ENCODE measurements at regions not wholly inside any gene's neighbourhood (a gene's known extent, or its start where the extent isn't known, plus 50 kb on each side); places are given as distances from the start of the nearest gene placed in this dataset.
"Not testable (repeated sequence)": the region's sequence is repeated elsewhere in the genome, so short reads cannot be mapped to it uniquely, and the experiment has no call there.

- no peaks in the 10 kb centered on the region for H3K9me3 ChIP-seq (ENCODE audit: low read depth)
- H3K27ac ChIP-seq: no peak overlapping the region
- H3K4me1 ChIP-seq (ENCODE audit: low read depth): no peaks in the 10 kb centered on the region
- DNase-seq (ENCODE audit: low read depth in 1 of 2, low spot score in 1 of 2): no peak
- H3K4me3 ChIP-seq: no peak overlapping the region
- TF ChIP-seq CTCF (IDR thresholded peaks at IDR 0.05; ENCODE audit: low read depth, low read length): no peak
- H3K27me3 ChIP-seq: no peaks in the 10 kb centered on the region
- no peaks in the 10 kb centered on the region for H3K36me3 ChIP-seq
These were observed 1370.8 kb downstream of the GRIK2 start for GRCh38 chr6:102764317-102764716.

- Histone ChIP-seq H3K27ac (no peak overlapping the region), H3K36me3 (no peaks in the 10 kb centered on the region), H3K4me1 (ENCODE audit: low read depth) (no peaks in the 10 kb centered on the region), H3K4me3 (no peak overlapping the region), H3K9me3 (ENCODE audit: low read depth) (no peaks in the 10 kb centered on the region), H3K27me3 (no peaks in the 10 kb centered on the region)
- DNase-seq (ENCODE audit: low read depth in 1 of 2, low spot score in 1 of 2): no peak
- no peak for TF ChIP-seq CTCF (IDR thresholded peaks at IDR 0.05; ENCODE audit: low read depth, low read length)
These were observed 1370.4 kb downstream of the GRIK2 start for GRCh38 chr6:102763891-102764290.

DNA sequence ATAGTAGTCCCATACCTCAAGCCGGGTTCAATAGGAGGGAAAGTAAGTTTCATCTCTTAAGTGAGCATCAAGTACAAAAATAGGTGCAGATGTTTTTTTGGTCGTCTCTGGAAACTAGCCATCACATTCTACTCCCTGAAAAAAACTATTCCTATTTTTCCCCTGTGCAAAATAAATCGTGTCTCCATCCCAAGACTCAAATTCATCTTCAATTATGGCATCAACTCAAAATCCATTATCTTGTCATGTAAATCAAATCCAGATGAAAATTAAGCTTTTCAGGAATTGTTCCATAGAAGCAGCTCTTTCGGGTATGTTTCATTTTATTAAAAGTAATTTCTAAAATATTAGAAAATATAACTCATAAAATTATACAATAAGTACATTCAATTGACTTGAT is 1368.4 kb downstream of the GRIK2 start:
- H3K4me1 ChIP-seq (ENCODE audit: low read depth): no peaks in the 10 kb centered on the region
- H3K9me3 ChIP-seq (ENCODE audit: low read depth): no peaks in the 10 kb centered on the region
- no peaks in the 10 kb centered on the region for H3K27me3 ChIP-seq
- no peak for TF ChIP-seq CTCF (IDR thresholded peaks at IDR 0.05; ENCODE audit: low read depth, low read length)
- H3K27ac ChIP-seq: no peak overlapping the region
- H3K4me3 ChIP-seq: no peak overlapping the region
- DNase-seq (ENCODE audit: low read depth in 1 of 2, low spot score in 1 of 2): no peak
- H3K36me3 ChIP-seq: no peaks in the 10 kb centered on the region

- H3K27ac ChIP-seq: no peak overlapping the region
- no peak for TF ChIP-seq CTCF (IDR thresholded peaks at IDR 0.05; ENCODE audit: low read depth, low read length)
- no peak overlapping the region for H3K4me3 ChIP-seq
- DNase-seq (ENCODE audit: low read depth in 1 of 2, low spot score in 1 of 2): no peak
- H3K9me3 ChIP-seq (ENCODE audit: low read depth): no peaks in the 10 kb centered on the region
- no peaks in the 10 kb centered on the region for H3K4me1 ChIP-seq (ENCODE audit: low read depth)
- no peaks in the 10 kb centered on the region for H3K27me3 ChIP-seq
- H3K36me3 ChIP-seq: no peaks in the 10 kb centered on the region
These were observed 1365.9 kb downstream of the GRIK2 start for GRCh38 chr6:102759415-102759814.

GRCh38 chr6:102758536-102758935 is 1365.0 kb downstream of the GRIK2 start:
- H3K27ac ChIP-seq; H3K27me3 ChIP-seq; H3K9me3 ChIP-seq (ENCODE audit: low read depth); DNase-seq (ENCODE audit: low read depth in 1 of 2, low spot score in 1 of 2); H3K4me3 ChIP-seq; H3K4me1 ChIP-seq (ENCODE audit: low read depth); H3K36me3 ChIP-seq: not testable (repeated sequence)

DNA sequence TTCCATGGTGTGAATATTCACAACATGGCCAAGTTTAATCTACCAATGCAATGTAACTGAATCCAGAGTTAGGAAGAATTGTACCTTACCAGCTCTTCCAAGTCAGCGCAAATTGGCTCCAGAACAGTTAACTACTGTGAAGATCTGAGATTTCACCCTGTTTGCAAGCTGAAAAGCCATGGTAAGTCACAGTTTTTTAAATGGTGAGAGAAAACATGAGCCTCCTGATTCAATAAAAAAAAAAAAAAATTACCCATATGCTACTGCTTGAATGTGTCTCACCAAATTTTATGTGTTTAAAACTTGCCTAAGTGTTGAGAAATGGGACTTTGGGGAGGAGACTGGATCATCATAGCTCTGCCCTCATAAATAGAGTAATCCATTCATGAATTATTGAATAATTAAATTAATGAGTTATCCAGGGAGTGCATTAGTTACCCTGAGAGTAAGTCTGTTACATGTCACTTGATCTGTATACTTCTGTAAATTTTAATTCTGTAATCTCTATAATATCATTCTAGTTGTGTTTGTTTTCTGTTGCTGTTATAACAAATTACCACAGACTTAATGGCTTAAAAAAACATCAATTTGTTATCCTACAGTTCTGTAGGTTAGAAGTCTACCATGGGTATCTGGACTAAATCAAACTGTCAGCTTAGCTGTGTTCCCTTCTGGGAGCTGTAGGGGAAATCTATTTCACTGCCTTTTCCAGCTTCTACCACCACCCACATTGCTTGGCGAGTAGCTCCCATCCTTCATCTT is 1355.9 kb downstream of the GRIK2 start:
- peak in 1 of 2 donors; percentile 67 for DNase-seq (ENCODE audit: low read depth in 1 of 2, low spot score in 1 of 2)
- no peak overlapping the region for H3K4me3 ChIP-seq
- TF ChIP-seq CTCF (IDR thresholded peaks at IDR 0.05; ENCODE audit: low read depth, low read length): no peak
- no peaks in the 10 kb centered on the region for H3K36me3 ChIP-seq
- no peak overlapping the region for H3K27ac ChIP-seq
- no peaks in the 10 kb centered on the region for H3K27me3 ChIP-seq
- no peaks in the 10 kb centered on the region for H3K4me1 ChIP-seq (ENCODE audit: low read depth)
- no peaks in the 10 kb centered on the region for H3K9me3 ChIP-seq (ENCODE audit: low read depth)
